ENCODE measurements at regions not wholly inside any gene's neighbourhood (a gene's known extent, or its start where the extent isn't known, plus 50 kb on each side); places are given as distances from the start of the nearest gene placed in this dataset.

GRCh38 chr12:19779395-19780056 lies 340.2 kb downstream of the AEBP2 start:
- peaks cover 1% of the 10 kb centered on the region for H3K27me3 Mint-ChIP-seq (ENCODE audit: unreplicated experiment)
- peaks cover 13% of the 10 kb centered on the region for H3K4me1 Mint-ChIP-seq (ENCODE audit: unreplicated experiment)
- TF ChIP-seq, protein P1, sequence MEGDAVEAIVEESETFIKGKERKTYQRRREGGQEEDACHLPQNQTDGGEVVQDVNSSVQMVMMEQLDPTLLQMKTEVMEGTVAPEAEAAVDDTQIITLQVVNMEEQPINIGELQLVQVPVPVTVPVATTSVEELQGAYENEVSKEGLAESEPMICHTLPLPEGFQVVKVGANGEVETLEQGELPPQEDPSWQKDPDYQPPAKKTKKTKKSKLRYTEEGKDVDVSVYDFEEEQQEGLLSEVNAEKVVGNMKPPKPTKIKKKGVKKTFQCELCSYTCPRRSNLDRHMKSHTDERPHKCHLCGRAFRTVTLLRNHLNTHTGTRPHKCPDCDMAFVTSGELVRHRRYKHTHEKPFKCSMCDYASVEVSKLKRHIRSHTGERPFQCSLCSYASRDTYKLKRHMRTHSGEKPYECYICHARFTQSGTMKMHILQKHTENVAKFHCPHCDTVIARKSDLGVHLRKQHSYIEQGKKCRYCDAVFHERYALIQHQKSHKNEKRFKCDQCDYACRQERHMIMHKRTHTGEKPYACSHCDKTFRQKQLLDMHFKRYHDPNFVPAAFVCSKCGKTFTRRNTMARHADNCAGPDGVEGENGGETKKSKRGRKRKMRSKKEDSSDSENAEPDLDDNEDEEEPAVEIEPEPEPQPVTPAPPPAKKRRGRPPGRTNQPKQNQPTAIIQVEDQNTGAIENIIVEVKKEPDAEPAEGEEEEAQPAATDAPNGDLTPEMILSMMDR (IDR thresholded peaks at IDR 0.05; ENCODE audit: unreplicated experiment): no peak
- no peak for DNase-seq (ENCODE audit: low spot score)
- H3K4me3 Mint-ChIP-seq (ENCODE audit: unreplicated experiment): no peak overlapping the region
- no peaks in the 10 kb centered on the region for H3K9me3 Mint-ChIP-seq (ENCODE audit: unreplicated experiment)
- H3K27ac Mint-ChIP-seq (ENCODE audit: unreplicated experiment): no peak overlapping the region
- H3K36me3 Mint-ChIP-seq (ENCODE audit: low read depth, unreplicated experiment): no peaks in the 10 kb centered on the region

- Mint-ChIP-seq H3K4me3 (ENCODE audit: unreplicated experiment) (no peak overlapping the region), H3K27ac (ENCODE audit: unreplicated experiment) (no peak overlapping the region), H3K27me3 (ENCODE audit: unreplicated experiment) (peaks cover 1% of the 10 kb centered on the region), H3K4me1 (ENCODE audit: unreplicated experiment) (peaks cover 13% of the 10 kb centered on the region), H3K9me3 (ENCODE audit: unreplicated experiment) (no peaks in the 10 kb centered on the region), H3K36me3 (ENCODE audit: low read depth, unreplicated experiment) (no peaks in the 10 kb centered on the region)
- TF ChIP-seq, protein P1 (IDR thresholded peaks at IDR 0.05; ENCODE audit: unreplicated experiment): no peak
- no peak for DNase-seq (ENCODE audit: low spot score)
These were observed 341.2 kb downstream of the AEBP2 start for GRCh38 chr12:19780460-19780859.

DNA sequence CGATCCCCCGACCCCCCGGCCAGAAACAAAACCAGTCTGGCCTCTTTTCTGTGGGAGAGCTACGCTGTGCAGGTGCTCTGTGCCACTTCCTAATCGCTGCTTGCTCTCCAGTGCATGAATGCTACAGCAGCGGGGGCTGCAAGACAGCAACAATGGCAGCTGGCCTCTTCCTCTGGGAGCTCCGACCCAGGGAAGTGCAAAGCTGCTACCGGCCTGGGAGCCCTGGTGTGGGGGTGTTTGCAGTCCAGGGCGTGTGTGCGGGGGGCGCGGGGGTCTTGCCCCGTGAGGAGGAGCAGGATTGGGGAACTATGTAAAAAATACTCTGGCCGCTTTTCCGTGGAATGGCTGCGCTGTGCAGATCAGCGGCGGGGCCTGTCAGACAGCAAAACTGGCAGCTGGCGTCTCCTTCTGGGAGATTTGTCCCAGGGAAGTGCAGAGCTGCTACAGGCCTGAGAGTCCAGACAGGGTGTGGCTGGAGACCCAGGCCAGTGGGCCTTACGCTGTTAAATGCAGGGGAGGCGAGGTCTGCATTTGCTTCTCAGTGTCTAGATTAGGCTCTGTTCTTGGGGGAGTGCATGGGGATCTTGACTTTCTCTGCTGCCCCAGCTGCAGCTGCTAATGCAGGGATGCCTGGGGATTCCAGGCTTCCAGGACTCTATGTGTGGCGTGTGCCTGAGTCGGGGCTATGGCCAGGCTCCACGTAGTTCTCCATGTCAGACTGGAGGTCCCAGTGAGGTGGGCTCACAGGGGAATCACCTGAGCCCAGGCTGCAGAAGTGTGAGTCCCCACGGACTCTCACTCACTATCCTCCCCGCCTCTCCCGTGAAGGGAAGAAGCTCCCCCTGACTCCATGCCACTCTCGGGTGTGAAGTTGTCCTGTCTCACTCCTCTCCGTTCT lies 344.5 kb downstream of the AEBP2 start:
- Mint-ChIP-seq H3K27me3 (ENCODE audit: unreplicated experiment) (no peaks in the 10 kb centered on the region), H3K4me3 (ENCODE audit: unreplicated experiment) (no peak overlapping the region), H3K27ac (ENCODE audit: unreplicated experiment) (no peak overlapping the region), H3K4me1 (ENCODE audit: unreplicated experiment) (peaks cover 2% of the 10 kb centered on the region), H3K36me3 (ENCODE audit: low read depth, unreplicated experiment) (no peaks in the 10 kb centered on the region), H3K9me3 (ENCODE audit: unreplicated experiment) (no peaks in the 10 kb centered on the region)
- TF ChIP-seq, protein P1 (IDR thresholded peaks at IDR 0.05; ENCODE audit: unreplicated experiment): no peak
- DNase-seq (ENCODE audit: low spot score): no peak

DNA sequence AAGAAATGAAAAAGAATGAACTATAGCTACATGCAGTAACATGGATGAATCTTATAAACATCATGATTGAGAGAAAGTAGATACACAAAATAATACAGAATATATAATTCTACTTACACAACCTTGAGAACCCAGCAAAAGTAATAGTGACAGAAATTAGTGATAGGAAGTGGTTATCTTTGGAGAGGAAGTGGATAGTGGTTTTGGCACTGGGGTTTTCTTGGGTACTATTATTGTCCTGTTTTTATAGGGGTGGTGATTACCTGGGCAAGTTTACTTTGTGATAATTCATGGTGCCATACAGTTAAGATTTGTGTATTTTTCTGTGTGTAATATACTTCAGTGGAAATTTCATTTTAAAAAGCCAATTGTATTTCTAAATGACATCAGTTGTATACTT lies 352.7 kb downstream of the AEBP2 start:
- Mint-ChIP-seq H3K4me1 (ENCODE audit: unreplicated experiment) (no peaks in the 10 kb centered on the region), H3K4me3 (ENCODE audit: unreplicated experiment) (no peak overlapping the region), H3K27ac (ENCODE audit: unreplicated experiment) (no peak overlapping the region), H3K9me3 (ENCODE audit: unreplicated experiment) (no peaks in the 10 kb centered on the region), H3K27me3 (ENCODE audit: unreplicated experiment) (no peaks in the 10 kb centered on the region), H3K36me3 (ENCODE audit: low read depth, unreplicated experiment) (no peaks in the 10 kb centered on the region)
- TF ChIP-seq, protein P1 (IDR thresholded peaks at IDR 0.05; ENCODE audit: unreplicated experiment): no peak
- no peak for DNase-seq (ENCODE audit: low spot score)

DNA sequence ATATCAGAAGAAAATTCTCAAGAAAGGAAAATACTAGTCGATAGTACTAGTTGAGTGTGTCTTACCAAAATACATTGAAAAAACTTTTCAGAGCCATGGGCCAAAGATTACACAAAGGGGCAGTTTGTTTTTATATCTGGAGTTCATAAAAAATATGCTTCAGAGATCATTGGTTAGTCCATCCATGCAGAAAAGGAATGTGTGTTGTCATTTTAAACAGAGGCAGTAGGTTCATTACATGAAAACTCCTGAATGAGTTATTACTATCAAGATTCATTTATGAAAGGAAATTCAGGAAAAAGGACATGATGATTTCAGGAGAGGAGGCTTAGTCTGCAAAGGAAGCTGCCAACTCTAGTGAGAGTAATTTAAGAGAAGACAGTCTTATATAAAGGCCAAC lies 354.8 kb downstream of the AEBP2 start:
- Mint-ChIP-seq H3K36me3 (ENCODE audit: low read depth, unreplicated experiment) (no peaks in the 10 kb centered on the region), H3K9me3 (ENCODE audit: unreplicated experiment) (no peaks in the 10 kb centered on the region), H3K27ac (ENCODE audit: unreplicated experiment) (no peak overlapping the region), H3K4me1 (ENCODE audit: unreplicated experiment) (no peaks in the 10 kb centered on the region), H3K27me3 (ENCODE audit: unreplicated experiment) (no peaks in the 10 kb centered on the region), H3K4me3 (ENCODE audit: unreplicated experiment) (no peak overlapping the region)
- DNase-seq (ENCODE audit: low spot score): no peak
- TF ChIP-seq, protein P1 (IDR thresholded peaks at IDR 0.05; ENCODE audit: unreplicated experiment): no peak
